DND-41 (cell line): ENCODE measurements at regions not wholly inside any gene's neighbourhood (a gene's known extent, or its start where the extent isn't known, plus 50 kb on each side); places are given as distances from the start of the nearest gene placed in this dataset.

Source experiments
- ATAC-seq: fragments of 200-7000 bp; cut with Tn5 transposase; 3 replicates; pipeline ENCODE4 v1.9.1; 2021; ENCODE audit warnings: low read depth; ENCODE audit not compliant: insufficient read depth
- DNase-seq: peaks from one replicate; pipeline ENCODE4 v3.0.0-alpha.2; 2020
- H2AFZ ChIP-seq: 2 replicates; pipeline ENCODE4 v1.6.0; 2012; ENCODE audit warnings: low read depth, low read length
- H3K27ac ChIP-seq: 2 replicates; pipeline ENCODE4 v1.5.1; 2012; ENCODE audit warnings: low read length, inconsistent platforms
- H3K27me3 ChIP-seq: fragments of 200-600 bp; sonication (generic); 2 replicates; pipeline ENCODE4 v1.6.0; 2012; ENCODE audit warnings: low read length, mild to moderate bottlenecking, inconsistent platforms; ENCODE audit not compliant: insufficient read depth, poor library complexity
- H3K36me3 ChIP-seq: 2 replicates; pipeline ENCODE4 v1.5.1; 2012; ENCODE audit warnings: low read length, inconsistent platforms; ENCODE audit not compliant: insufficient read depth
- H3K4me1 ChIP-seq: 2 replicates; pipeline ENCODE4 v1.5.1; 2012; ENCODE audit warnings: mild to moderate bottlenecking, low read length; ENCODE audit not compliant: insufficient read depth
- H3K4me2 ChIP-seq: 2 replicates; pipeline ENCODE4 v1.6.0; 2012; ENCODE audit warnings: mild to moderate bottlenecking, moderate library complexity, low read length, inconsistent platforms; ENCODE audit not compliant: insufficient read depth
- H3K4me3 ChIP-seq, 2 experiments: fragments of 200-600 bp in 1 of 2; shearing (Covaris generic) in 1 of 2; 2 replicates each; pipeline ENCODE4 v1.5.1; 2012 to 2016; ENCODE audit warnings: inconsistent platforms in 2 of 2, low read length in 2 of 2, mild to moderate bottlenecking in 2 of 2, low read depth in 1 of 2, moderate library complexity in 1 of 2
- H3K79me2 ChIP-seq: 2 replicates; pipeline ENCODE4 v1.6.0; 2012; ENCODE audit warnings: low read length, inconsistent platforms; ENCODE audit not compliant: insufficient read depth
- H3K9ac ChIP-seq: 2 replicates; pipeline ENCODE4 v1.6.0; 2012; ENCODE audit warnings: low read depth, mild to moderate bottlenecking, inconsistent platforms, low read length, moderate library complexity
- H3K9me3 ChIP-seq: 2 replicates; pipeline ENCODE4 v1.5.1; 2012; ENCODE audit warnings: low read length, moderate library complexity, mild to moderate bottlenecking, inconsistent platforms; ENCODE audit not compliant: insufficient read depth, severe bottlenecking
- H4K20me1 ChIP-seq: 2 replicates; pipeline ENCODE4 v1.6.0; 2012; ENCODE audit warnings: low read length; ENCODE audit not compliant: insufficient read depth
- EZH2 ChIP-seq: IDR thresholded peaks from 3 replicates; pipeline ENCODE4 v1.6.1; 2012; ENCODE audit warnings: borderline replicate concordance, low read depth, mild to moderate bottlenecking, moderate library complexity, low read length, inconsistent platforms; ENCODE audit not compliant: severe bottlenecking
- TF ChIP-seq, protein P1 (sequence below): IDR thresholded peaks from 2 replicates; pipeline ENCODE4 v1.5.1; 2012; ENCODE audit warnings: borderline replicate concordance, low read length, moderate library complexity, mild to moderate bottlenecking; ENCODE audit not compliant: poor library complexity, severe bottlenecking; ENCODE audit errors: extremely low read depth

GRCh38 chr5:73303148-73304079 is 130.4 kb downstream of the TMEM174 start:
- no peak for DNase-seq
- Histone ChIP-seq H3K9ac (no peak overlapping the region), H3K4me1 (no peaks in the 10 kb centered on the region), H3K27me3 (no peaks in the 10 kb centered on the region), H2AFZ (no peak overlapping the region), H3K4me2 (no peak overlapping the region), H3K4me3 (no peak overlapping the region), H3K27ac (no peak overlapping the region), H3K79me2 (no peaks in the 10 kb centered on the region), H3K36me3 (no peaks in the 10 kb centered on the region), H3K9me3 (no peaks in the 10 kb centered on the region), H4K20me1 (no peaks in the 10 kb centered on the region)
- TF ChIP-seq, protein P1, sequence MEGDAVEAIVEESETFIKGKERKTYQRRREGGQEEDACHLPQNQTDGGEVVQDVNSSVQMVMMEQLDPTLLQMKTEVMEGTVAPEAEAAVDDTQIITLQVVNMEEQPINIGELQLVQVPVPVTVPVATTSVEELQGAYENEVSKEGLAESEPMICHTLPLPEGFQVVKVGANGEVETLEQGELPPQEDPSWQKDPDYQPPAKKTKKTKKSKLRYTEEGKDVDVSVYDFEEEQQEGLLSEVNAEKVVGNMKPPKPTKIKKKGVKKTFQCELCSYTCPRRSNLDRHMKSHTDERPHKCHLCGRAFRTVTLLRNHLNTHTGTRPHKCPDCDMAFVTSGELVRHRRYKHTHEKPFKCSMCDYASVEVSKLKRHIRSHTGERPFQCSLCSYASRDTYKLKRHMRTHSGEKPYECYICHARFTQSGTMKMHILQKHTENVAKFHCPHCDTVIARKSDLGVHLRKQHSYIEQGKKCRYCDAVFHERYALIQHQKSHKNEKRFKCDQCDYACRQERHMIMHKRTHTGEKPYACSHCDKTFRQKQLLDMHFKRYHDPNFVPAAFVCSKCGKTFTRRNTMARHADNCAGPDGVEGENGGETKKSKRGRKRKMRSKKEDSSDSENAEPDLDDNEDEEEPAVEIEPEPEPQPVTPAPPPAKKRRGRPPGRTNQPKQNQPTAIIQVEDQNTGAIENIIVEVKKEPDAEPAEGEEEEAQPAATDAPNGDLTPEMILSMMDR, result no peak
- no peak for TF ChIP-seq EZH2
- no peak for ATAC-seq

- Histone ChIP-seq H3K36me3 (no peaks in the 10 kb centered on the region), H3K79me2 (no peaks in the 10 kb centered on the region), H3K4me2 (no peak overlapping the region), H3K27me3 (no peaks in the 10 kb centered on the region), H3K27ac (no peak overlapping the region), H3K4me1 (no peaks in the 10 kb centered on the region), H3K9me3 (no peaks in the 10 kb centered on the region), H2AFZ (no peak overlapping the region), H3K9ac (no peak overlapping the region), H4K20me1 (no peaks in the 10 kb centered on the region), H3K4me3 (no peak overlapping the region)
- TF ChIP-seq, protein P1, result no peak
- no peak for TF ChIP-seq EZH2
- no peak for ATAC-seq
- DNase-seq, result no peak
Measured at GRCh38 chr5:73302797-73303147, 129.8 kb downstream of the TMEM174 start.

DNA sequence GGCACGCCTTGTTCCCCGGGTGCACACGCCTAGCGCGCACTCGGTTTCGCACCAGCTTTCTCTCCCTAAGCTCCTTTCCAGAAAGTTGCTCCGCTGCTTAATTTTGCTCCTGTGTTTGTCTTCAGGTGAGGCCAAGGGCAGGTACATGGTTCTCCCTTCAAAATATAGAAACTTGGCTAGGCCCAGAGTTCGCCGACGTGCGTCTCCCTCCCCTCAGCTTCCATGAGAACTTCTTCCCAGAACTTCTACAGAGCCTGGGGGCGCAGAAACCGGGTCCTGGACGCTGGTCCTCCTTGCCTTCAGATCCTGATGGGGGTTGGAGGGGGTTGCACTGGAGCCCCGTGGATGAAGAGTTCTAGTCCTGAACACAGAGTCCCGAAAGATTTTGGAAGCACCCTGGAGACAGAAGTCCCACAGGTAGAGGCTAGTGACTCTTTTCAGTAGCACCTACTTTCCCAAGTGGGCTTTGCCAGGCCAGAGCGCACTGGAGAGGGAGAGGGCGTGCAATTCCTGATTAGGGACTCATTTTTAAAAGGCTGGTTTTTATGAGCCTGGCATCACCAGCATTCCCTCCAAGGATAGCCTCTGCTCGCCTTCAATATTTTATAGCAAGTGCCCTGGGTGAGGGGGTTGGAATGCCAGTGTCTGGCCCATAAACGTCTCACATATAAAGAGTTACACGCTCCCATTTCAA is 128.4 kb downstream of the TMEM174 start:
- no peak overlapping the region for H3K27ac ChIP-seq
- no peak overlapping the region for H3K9ac ChIP-seq
- H3K9me3 ChIP-seq, result no peaks in the 10 kb centered on the region
- no peak for ATAC-seq
- no peak overlapping the region for H2AFZ ChIP-seq
- no peaks in the 10 kb centered on the region for H3K36me3 ChIP-seq
- no peak for DNase-seq
- no peaks in the 10 kb centered on the region for H3K79me2 ChIP-seq
- H4K20me1 ChIP-seq, result no peaks in the 10 kb centered on the region
- H3K27me3 ChIP-seq, result no peaks in the 10 kb centered on the region
- TF ChIP-seq EZH2, result no peak
- TF ChIP-seq, protein P1, result no peak
- H3K4me1 ChIP-seq, result no peaks in the 10 kb centered on the region
- H3K4me3 ChIP-seq, result no peak overlapping the region
- no peak overlapping the region for H3K4me2 ChIP-seq
